MCF 10A (cell line): ENCODE measurements at regions not wholly inside any gene's neighbourhood (a gene's known extent, or its start where the extent isn't known, plus 50 kb on each side); places are given as distances from the start of the nearest gene placed in this dataset.

Experiments used
- BruUV-seq: library from RNA; stranded (reverse); fragments of 400-500 nt; replicated peaks from 2 replicates; lab custom pipeline; 2021; lab: Mats Ljungman, UMichigan
- CTCF ChIA-PET: fragments of 300-600 bp; sonication (Branson Sonifier 250); formaldehyde crosslinking; extraction: SDS; loops from one replicate; lab custom pipeline; 2021; ENCODE audit warnings: antibody characterized with exemption, inconsistent platforms; lab: Yijun Ruan, JAX
- POLR2A ChIA-PET: fragments of 300-600, 350-650 bp; sonication (Branson Sonifier 250); formaldehyde crosslinking; extraction: SDS; loops from one replicate; lab custom pipeline; 2020; ENCODE audit warnings: antibody characterized with exemption, inconsistent platforms; lab: Yijun Ruan, JAX
- DNase-seq: peaks from one replicate; pipeline ENCODE4 v3.0.0-alpha.2; 2018; ENCODE audit not compliant: unreplicated experiment
- H3K27ac Mint-ChIP-seq: one replicate; pipeline ENCODE4 v1.8.0; 2022; ENCODE audit warnings: mild to moderate bottlenecking, low read depth, mixed read lengths; ENCODE audit not compliant: unreplicated experiment
- H3K27me3 Mint-ChIP-seq: one replicate; pipeline ENCODE4 v1.8.0; 2022; ENCODE audit warnings: mixed read lengths; ENCODE audit not compliant: insufficient read depth, unreplicated experiment
- H3K36me3 Mint-ChIP-seq: one replicate; pipeline ENCODE4 v1.8.0; 2022; ENCODE audit warnings: mild to moderate bottlenecking, moderate library complexity, mixed read lengths; ENCODE audit not compliant: insufficient read depth, unreplicated experiment
- H3K4me1 Mint-ChIP-seq: one replicate; pipeline ENCODE4 v1.8.0; 2022; ENCODE audit warnings: mixed read lengths; ENCODE audit not compliant: insufficient read depth, unreplicated experiment
- H3K4me3 Mint-ChIP-seq: one replicate; pipeline ENCODE4 v1.8.0; 2022; ENCODE audit warnings: mild to moderate bottlenecking, moderate library complexity, mixed read lengths; ENCODE audit not compliant: unreplicated experiment
- H3K9me3 Mint-ChIP-seq: one replicate; pipeline ENCODE4 v1.8.0; 2022; ENCODE audit warnings: mixed read lengths; ENCODE audit not compliant: unreplicated experiment
- CTCF ChIP-seq: fragments of 200-600 bp; IDR thresholded peaks from one replicate; pipeline ENCODE4 v1.8.0; 2022; ENCODE audit warnings: antibody characterized with exemption, mild to moderate bottlenecking; ENCODE audit not compliant: unreplicated experiment
- intact Hi-C: fragments of 100-400 bp; cut with micrococcal nuclease; formaldehyde crosslinking; loops from 2 replicates; pipeline ENCODE4 v1.14.1; 2022

- Mint-ChIP-seq H3K27ac (no peak overlapping the region), H3K4me3 (no peak overlapping the region), H3K9me3 (peaks cover 12% of the 10 kb centered on the region), H3K36me3 (no peaks in the 10 kb centered on the region), H3K27me3 (no peaks in the 10 kb centered on the region), H3K4me1 (peaks cover 13% of the 10 kb centered on the region)
- CTCF ChIA-PET, result interaction anchor here (0.6 to 4.7 kb wide), 12 partner anchors 8 to 983 kb away, joined by 3 to 49 read pairs (median 4); no protein-coding TSS in a partner anchor
- BruUV-seq, result no TSS peak
- no peak for TF ChIP-seq CTCF
- DNase-seq, result no peak
- POLR2A ChIA-PET, result interaction anchor here (0.9 to 3.4 kb wide), 7 partner anchors 13 to 200 kb away, joined by 4 to 23 read pairs (median 7); no protein-coding TSS in a partner anchor
- intact Hi-C loops, result no loop called here
Measured at GRCh38 chr1:209227941-209228340, 355.6 kb upstream of the CAMK1G start.

- CTCF ChIA-PET, result interaction anchor here (0.6 to 4.7 kb wide), 18 partner anchors 10 to 1407 kb away, joined by 3 to 49 read pairs (median 5); partner anchors contain the start of gene PLXNA2
Measured at GRCh38 chr1:209229494-209230061, 353.9 kb upstream of the CAMK1G start.

DNA sequence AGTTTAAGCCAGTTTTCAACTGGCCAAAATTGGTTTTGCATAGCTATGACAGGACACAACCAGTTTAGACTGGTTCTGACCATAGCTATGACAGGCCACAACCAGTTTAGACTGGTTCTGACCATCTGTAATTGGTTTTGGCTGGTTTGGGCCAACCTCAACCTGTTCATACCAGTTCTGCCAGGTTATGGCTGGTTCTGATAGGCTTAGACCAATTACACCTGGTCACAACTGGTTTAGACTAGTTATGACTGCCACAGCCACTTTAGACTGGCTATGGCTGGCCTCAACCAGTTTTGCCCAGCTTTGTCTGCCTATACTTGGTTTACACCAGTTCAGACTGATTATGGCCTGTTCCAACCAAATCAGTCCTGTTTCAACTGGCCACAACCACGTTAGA lies 353.2 kb upstream of the CAMK1G start:
- TF ChIP-seq CTCF, result no peak
- DNase-seq, result no peak
- Mint-ChIP-seq H3K27me3 (no peaks in the 10 kb centered on the region), H3K9me3 (peaks cover 7% of the 10 kb centered on the region), H3K4me1 (peaks cover 13% of the 10 kb centered on the region), H3K27ac (no peak overlapping the region), H3K4me3 (no peak overlapping the region), H3K36me3 (no peaks in the 10 kb centered on the region)
- ChIA-PET CTCF (interaction anchor here (0.5 to 4.7 kb wide), 10 partner anchors 10 to 1433 kb away, joined by 3 to 49 read pairs (median 6); no protein-coding TSS in a partner anchor), POLR2A (interaction anchor here (0.8 to 3.4 kb wide), 9 partner anchors 11 to 300 kb away, joined by 3 to 23 read pairs (median 8); no protein-coding TSS in a partner anchor)
- intact Hi-C loops, result no loop called here
- no TSS peak for BruUV-seq

More at GRCh38 chr1:209229494-209230061, 353.9 kb upstream of the CAMK1G start:
- intact Hi-C loops, result no loop called here
- POLR2A ChIA-PET, result interaction anchor here (0.7 to 3.4 kb wide), 20 partner anchors 11 to 1399 kb away, joined by 3 to 23 read pairs (median 6); no protein-coding TSS in a partner anchor
- Mint-ChIP-seq H3K4me1 (peaks cover 13% of the 10 kb centered on the region), H3K27ac (no peak overlapping the region), H3K4me3 (no peak overlapping the region), H3K27me3 (no peaks in the 10 kb centered on the region), H3K36me3 (no peaks in the 10 kb centered on the region), H3K9me3 (peaks cover 12% of the 10 kb centered on the region)
- no peak for TF ChIP-seq CTCF
- peak; percentile 87 for DNase-seq
- BruUV-seq, result no TSS peak

DNA sequence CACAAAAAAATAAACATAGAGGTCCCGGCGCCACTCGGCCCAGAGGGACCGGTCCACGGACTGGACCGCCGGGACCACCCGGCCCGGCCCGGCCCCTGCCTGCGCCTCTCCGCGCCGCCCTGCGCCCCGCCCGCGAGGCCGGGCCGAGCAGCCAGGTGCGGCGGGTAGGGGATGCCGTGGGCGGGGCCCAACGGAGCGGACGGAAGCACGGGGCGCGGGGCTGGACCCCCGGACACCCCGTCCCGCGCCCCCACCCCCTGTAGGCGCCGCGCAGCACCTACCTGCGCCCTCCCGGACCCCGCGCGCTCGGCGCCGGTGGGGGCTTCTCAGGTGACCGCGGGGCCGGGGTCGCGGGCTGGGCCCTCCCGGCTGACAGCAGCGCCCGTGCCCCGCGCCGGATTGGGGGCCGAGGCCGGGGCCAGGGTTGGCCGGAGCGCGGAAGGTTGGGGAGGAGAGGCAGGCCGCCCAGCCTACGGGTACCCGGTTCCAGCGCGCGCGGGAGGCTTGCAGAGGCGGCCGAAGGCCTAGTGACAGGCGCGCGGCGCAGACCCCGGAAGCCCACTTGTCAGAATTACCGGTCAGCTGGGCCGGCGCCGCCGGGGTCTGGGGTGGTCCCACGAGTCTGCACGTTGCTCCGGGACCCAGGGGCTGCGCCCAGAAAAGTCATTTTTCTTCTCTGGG lies 351.9 kb upstream of the CAMK1G start:
- no peaks in the 10 kb centered on the region for H3K27me3 Mint-ChIP-seq
- peaks cover 13% of the 10 kb centered on the region for H3K4me1 Mint-ChIP-seq
- no peak overlapping the region for H3K4me3 Mint-ChIP-seq
- H3K27ac Mint-ChIP-seq, result no peak overlapping the region
- DNase-seq, result no peak
- H3K9me3 Mint-ChIP-seq, result peaks cover 7% of the 10 kb centered on the region
- no peaks in the 10 kb centered on the region for H3K36me3 Mint-ChIP-seq
- CTCF ChIA-PET, result interaction anchor here (1.0 to 2.1 kb wide), 3 partner anchors 17 to 579 kb away, joined by 4 to 13 read pairs (median 5); no protein-coding TSS in a partner anchor
- POLR2A ChIA-PET, result no interaction called here
- intact Hi-C loops, result no loop called here
- BruUV-seq, result no TSS peak
- no peak for TF ChIP-seq CTCF
